ENCODE measurements at regions not wholly inside any gene's neighbourhood (a gene's known extent, or its start where the extent isn't known, plus 50 kb on each side); places are given as distances from the start of the nearest gene placed in this dataset.

DNA sequence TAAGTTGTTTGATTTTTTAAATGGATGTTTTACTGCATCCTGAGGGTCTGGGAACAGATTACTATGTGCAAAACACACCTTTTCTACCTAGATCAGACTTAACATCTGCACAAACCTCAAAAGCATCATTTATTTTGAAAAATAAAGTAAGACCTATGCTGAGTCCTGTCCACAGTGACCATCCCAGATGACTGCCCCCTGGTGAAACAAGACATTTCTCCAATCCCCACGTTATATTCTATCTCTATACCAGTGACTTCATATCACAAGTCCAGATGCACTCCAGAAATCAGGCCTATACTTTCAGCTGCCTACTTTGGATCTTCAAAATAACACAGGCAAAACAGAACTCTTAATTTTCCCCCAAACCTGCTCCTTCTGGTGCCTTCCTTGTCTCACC lies 143.2 kb downstream of the P2RY1 start:
- TF ChIP-seq CTCF (IDR thresholded peaks at IDR 0.05) (no peak), EP300 (IDR thresholded peaks at IDR 0.05) (no peak), POLR2AphosphoS5 (IDR thresholded peaks at IDR 0.05) (no peak), POLR2A (IDR thresholded peaks at IDR 0.05) (no peak)
